Thyroid gland (tissue), 4 donors: ENCODE measurements at regions not wholly inside any gene's neighbourhood (a gene's known extent, or its start where the extent isn't known, plus 50 kb on each side); places are given as distances from the start of the nearest gene placed in this dataset.

ENCODE experiments used
- DNase-seq, 2 donors: peaks; one replicate each; pipeline ENCODE4 v3.0.0-alpha.2; 2019
- H3K27ac ChIP-seq, 3 donors: fragments of 200-600 bp; sonication (generic); 1 replicate in 2 of 3; 2 replicates in 1 of 3; pipeline ENCODE4 v1.5.1; 2016 to 2019; ENCODE audit warnings: mild to moderate bottlenecking in 1 of 3, moderate library complexity in 1 of 3
- H3K27me3 ChIP-seq: fragments of 200-600 bp; sonication (generic); one replicate; pipeline ENCODE4 v1.5.1; 2019
- H3K36me3 ChIP-seq, 2 donors: fragments of 200-600 bp; sonication (generic); one replicate each; pipeline ENCODE4 v1.5.1; 2016 to 2019
- H3K4me1 ChIP-seq, 2 donors: fragments of 200-600 bp; sonication (generic); one replicate each; pipeline ENCODE4 v1.5.1; 2017 to 2019
- H3K4me3 ChIP-seq, 3 donors: fragments of 200-600 bp; sonication (generic); replicated peaks in 1 of 3; 1 replicate in 2 of 3; 2 replicates in 1 of 3; pipeline ENCODE4 v1.5.1; 2016; ENCODE audit warnings: mild to moderate bottlenecking in 1 of 3
- H3K9me3 ChIP-seq: fragments of 200-600 bp; sonication (generic); one replicate; pipeline ENCODE4 v1.5.1; 2017
- CTCF ChIP-seq, 6 experiments: fragments of 200-600 bp in 3 of 6; fragments of 450-650 bp in 3 of 6; sonication (generic) in 3 of 6; IDR thresholded peaks; one replicate each; pipeline ENCODE4 v1.5.1; 2016 to 2019; ENCODE audit warnings: antibody characterized with exemption in 6 of 6, mild to moderate bottlenecking in 2 of 6, inconsistent platforms in 1 of 6, moderate library complexity in 1 of 6
- POLR2A ChIP-seq, 2 donors: fragments of 450-650 bp; IDR thresholded peaks; one replicate each; pipeline ENCODE4 v1.6.1; 2017; ENCODE audit warnings: antibody characterized with exemption in 2 of 2, mild to moderate bottlenecking in 2 of 2, moderate library complexity in 1 of 2
- WGBS, 2 donors: methylation state at CpG; one replicate each; pipeline ENCODE4 v1.1.5; 2017; 5-methylcytosine and 5-hydroxymethylcytosine counted together
- intact Hi-C: fragments of 100-400 bp; cut with DNase I; formaldehyde crosslinking; loops from one replicate; pipeline ENCODE4 v1.15.1; 2023

- H3K9me3 ChIP-seq: no peaks in the 10 kb centered on the region
- H3K36me3 ChIP-seq: no peaks in the 10 kb centered on the region
- no peaks in the 10 kb centered on the region for H3K27me3 ChIP-seq
- no peak for DNase-seq
- intact Hi-C loops: no loop called here
- no peak for TF ChIP-seq CTCF (IDR thresholded peaks at IDR 0.05)
- no peak for TF ChIP-seq POLR2A (IDR thresholded peaks at IDR 0.05)
- H3K4me3 ChIP-seq: no peak overlapping the region
- no peaks in the 10 kb centered on the region for H3K4me1 ChIP-seq
- no peak overlapping the region for H3K27ac ChIP-seq
- WGBS, 2 donors: 69 to 76% methylated on average over 5 of the region's 5 CpGs
Observed at GRCh38 chr15:26477044-26477443, 295.8 kb downstream of the GABRB3 start.

- Histone ChIP-seq H3K27me3 (no peaks in the 10 kb centered on the region), H3K9me3 (no peaks in the 10 kb centered on the region), H3K4me3 (no peak overlapping the region), H3K27ac (no peak overlapping the region), H3K36me3 (no peaks in the 10 kb centered on the region), H3K4me1 (no peaks in the 10 kb centered on the region)
- no peak for DNase-seq
- 74 to 78% methylated on average over 7 of the region's 7 CpGs for WGBS, 2 donors
- intact Hi-C loops: no loop called here
- no peak for TF ChIP-seq POLR2A (IDR thresholded peaks at IDR 0.05)
- no peak for TF ChIP-seq CTCF (IDR thresholded peaks at IDR 0.05)
Observed at GRCh38 chr15:26475554-26475953, 297.3 kb downstream of the GABRB3 start.

- WGBS, 2 donors: 50% methylated on average over 5 of the region's 5 CpGs
- DNase-seq: no peak
- intact Hi-C loops: no loop called here
Observed at GRCh38 chr15:26472661-26473060, 300.2 kb downstream of the GABRB3 start.

DNA sequence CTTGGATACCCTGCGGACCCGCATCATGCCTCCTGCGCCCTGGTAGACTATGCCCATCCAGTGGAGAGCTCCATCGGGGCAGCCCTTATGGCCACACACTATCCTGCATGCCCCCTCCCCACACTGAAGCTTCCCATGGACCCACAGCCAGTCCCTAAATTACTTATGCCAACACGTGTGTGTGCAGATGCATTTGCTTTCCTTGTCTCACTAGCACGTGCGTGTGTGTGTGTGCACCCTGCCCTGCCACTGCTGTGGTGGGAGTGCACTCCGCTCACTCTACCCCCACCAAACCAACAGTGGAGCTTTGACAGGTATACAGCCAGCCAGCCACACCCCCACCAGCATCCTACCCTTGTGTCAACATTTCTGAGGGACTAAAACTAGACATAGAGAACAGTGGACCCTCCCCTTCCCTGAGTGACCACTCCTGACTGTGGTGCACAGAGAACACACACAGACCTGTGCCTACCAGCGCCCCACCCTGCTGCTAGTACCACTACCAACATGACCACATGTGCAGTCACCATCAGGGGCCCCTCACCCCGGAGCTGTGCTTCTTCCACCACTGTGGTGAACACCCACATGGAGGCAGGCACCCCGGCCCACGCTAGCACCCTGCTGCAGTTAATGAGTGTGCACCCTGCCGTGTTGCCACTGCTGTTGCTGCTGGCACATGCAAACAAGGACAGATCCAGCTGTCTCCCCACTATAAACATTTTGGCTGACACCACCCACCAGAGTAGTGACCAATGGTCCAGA is 310.8 kb downstream of the GABRB3 start:
- Histone ChIP-seq H3K4me3 (no peak overlapping the region), H3K4me1 (no peaks in the 10 kb centered on the region), H3K27ac (no peak overlapping the region), H3K27me3 (no peaks in the 10 kb centered on the region), H3K9me3 (no peaks in the 10 kb centered on the region), H3K36me3 (no peaks in the 10 kb centered on the region)
- WGBS, 2 donors: 90 to 93% methylated on average over 10 to 13 of the region's 13 CpGs
- intact Hi-C loops: no loop called here
- no peak for DNase-seq
- TF ChIP-seq POLR2A (IDR thresholded peaks at IDR 0.05) (no peak), CTCF (IDR thresholded peaks at IDR 0.05) (no peak)

More at GRCh38 chr15:26472661-26473060, 300.2 kb downstream of the GABRB3 start:
- no peak overlapping the region for H3K27ac ChIP-seq
- TF ChIP-seq POLR2A (IDR thresholded peaks at IDR 0.05): no peak
- TF ChIP-seq CTCF (IDR thresholded peaks at IDR 0.05): no peak
- no peak overlapping the region for H3K4me3 ChIP-seq
- H3K36me3 ChIP-seq: no peaks in the 10 kb centered on the region
- no peaks in the 10 kb centered on the region for H3K9me3 ChIP-seq
- H3K4me1 ChIP-seq: no peaks in the 10 kb centered on the region
- no peaks in the 10 kb centered on the region for H3K27me3 ChIP-seq

DNA sequence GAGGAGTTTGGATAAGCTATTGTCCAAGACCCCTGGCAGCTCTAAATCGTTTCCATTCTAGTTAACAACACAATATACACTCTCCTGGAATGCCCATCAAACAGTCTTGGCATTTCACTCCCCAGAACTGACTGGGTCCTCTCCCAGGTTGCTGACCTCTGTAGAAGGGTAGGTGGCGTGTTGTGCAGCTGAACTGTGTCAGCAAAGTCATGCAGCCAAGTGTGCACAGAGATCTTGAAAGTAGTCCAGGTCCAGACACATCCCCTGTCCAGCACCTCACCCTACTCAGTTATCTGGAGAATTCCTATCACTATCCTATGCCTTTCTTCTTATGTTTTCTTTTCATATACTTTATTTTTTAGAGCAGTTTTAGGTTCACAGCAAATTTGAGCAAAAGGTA is 312.7 kb downstream of the GABRB3 start:
- no peaks in the 10 kb centered on the region for H3K27me3 ChIP-seq
- DNase-seq: no peak
- TF ChIP-seq CTCF (IDR thresholded peaks at IDR 0.05) (no peak), POLR2A (IDR thresholded peaks at IDR 0.05) (no peak)
- H3K9me3 ChIP-seq: no peaks in the 10 kb centered on the region
- H3K4me3 ChIP-seq: no peak overlapping the region
- 46 to 64% methylated on average over 2 of the region's 2 CpGs for WGBS, 2 donors
- no peak overlapping the region for H3K27ac ChIP-seq
- intact Hi-C loops: no loop called here
- no peaks in the 10 kb centered on the region for H3K36me3 ChIP-seq
- H3K4me1 ChIP-seq: no peaks in the 10 kb centered on the region
